Testis (tissue), 2 donors: ENCODE measurements at regions not wholly inside any gene's neighbourhood (a gene's known extent, or its start where the extent isn't known, plus 50 kb on each side); places are given as distances from the start of the nearest gene placed in this dataset.

Experiments
- CTCF ChIP-seq, 3 experiments: fragments of 450-650 bp in 2 of 3; fragments of 200-600 bp in 1 of 3; sonication (generic) in 1 of 3; IDR thresholded peaks; one replicate each; pipeline ENCODE4 v1.5.1; 2016 to 2019; ENCODE audit warnings: antibody characterized with exemption in 3 of 3, mild to moderate bottlenecking in 2 of 3, moderate library complexity in 1 of 3
- POLR2A ChIP-seq: fragments of 450-650 bp; IDR thresholded peaks from one replicate; pipeline ENCODE4 v1.6.1; 2017; ENCODE audit warnings: antibody characterized with exemption, mild to moderate bottlenecking, moderate library complexity

- TF ChIP-seq CTCF (IDR thresholded peaks at IDR 0.05) = no peak
- TF ChIP-seq POLR2A = no peak
Measured at GRCh38 chr6:142602972-142603371, 301.2 kb downstream of the ADGRG6 start.
